A549 (cell line): ENCODE measurements at regions not wholly inside any gene's neighbourhood (a gene's known extent, or its start where the extent isn't known, plus 50 kb on each side); places are given as distances from the start of the nearest gene placed in this dataset.

ENCODE experiments used
- CHD2 ChIP-seq: fragments of 150-350 bp; IDR thresholded peaks from 2 replicates; pipeline ENCODE4 v1.6.1; 2014; ENCODE audit warnings: low read length; ENCODE audit not compliant: partially characterized antibody
- EP300 ChIP-seq, 2 experiments: fragments of >200 bp; sonication (Bioruptor Twin); formaldehyde crosslinking; IDR thresholded peaks; 2 replicates in 1 of 2; 3 replicates in 1 of 2; pipeline ENCODE4 v1.6.1; 2016 to 2017
- ESRRA ChIP-seq: fragments of 150-350 bp; IDR thresholded peaks from 2 replicates; pipeline ENCODE4 v1.6.1; 2014; ENCODE audit warnings: mild to moderate bottlenecking, low read length, borderline replicate concordance
- HOXA7 ChIP-seq: fragments of 250-450 bp; sonication (Bioruptor Pico); IDR thresholded peaks from 2 replicates; pipeline ENCODE4 v1.5.0; 2020; ENCODE audit warnings: mild to moderate bottlenecking, moderate library complexity
- POLR2AphosphoS2 ChIP-seq: conservative IDR thresholded peaks from 2 replicates; pipeline ENCODE4 v1.6.1; 2012; ENCODE audit warnings: low read length, improper control_type of control experiment, inconsistent platforms
- RAD21 ChIP-seq, 2 experiments: fragments of >200 bp in 1 of 2; sonication (Bioruptor Twin) in 1 of 2; formaldehyde crosslinking in 1 of 2; IDR thresholded peaks in 1 of 2; conservative IDR thresholded peaks in 1 of 2; 2 replicates in 1 of 2; 3 replicates in 1 of 2; pipeline ENCODE4 v1.6.1; 2012 to 2018; ENCODE audit warnings: inconsistent platforms in 1 of 2
- ZFP36 ChIP-seq: fragments of 450-650 bp; IDR thresholded peaks from 2 replicates; pipeline ENCODE4 v1.6.1; 2014; ENCODE audit warnings: borderline replicate concordance; ENCODE audit not compliant: partially characterized antibody
- TF ChIP-seq, protein P1 (sequence below): fragments of >200 bp; sonication (Bioruptor Twin); formaldehyde crosslinking; IDR thresholded peaks from 3 replicates; pipeline ENCODE4 v1.5.1; 2016
- TF ChIP-seq, protein P2 (sequence below): fragments of 250-450 bp; sonication (Bioruptor Pico); IDR thresholded peaks from 2 replicates; pipeline ENCODE4 v1.5.0; 2020; ENCODE audit warnings: low read depth, mild to moderate bottlenecking, moderate library complexity
- TF ChIP-seq, protein P3 (sequence below): fragments of 450-650 bp; IDR thresholded peaks from 2 replicates; pipeline ENCODE4 v1.6.1; 2014; ENCODE audit warnings: antibody characterized with exemption

DNA sequence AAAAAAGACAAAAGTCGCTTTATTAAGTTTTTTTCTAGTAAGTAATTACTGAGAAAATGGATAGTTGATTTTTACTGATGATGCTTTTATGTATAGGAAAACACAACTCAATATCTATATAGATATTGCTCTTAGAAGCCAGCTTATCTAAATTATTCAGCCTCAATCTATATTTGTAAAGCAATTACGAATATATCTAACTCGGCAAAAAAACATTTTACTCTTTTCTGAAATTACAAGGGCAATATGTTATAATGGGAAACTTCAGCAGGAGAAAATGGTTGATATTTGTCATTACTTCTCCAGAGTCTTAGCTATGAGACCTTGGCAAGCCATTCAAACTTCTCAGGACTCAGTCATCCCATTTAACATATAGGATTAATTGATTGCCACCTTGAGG lies 228.5 kb downstream of the SLC7A11 start:
- TF ChIP-seq, protein P1, sequence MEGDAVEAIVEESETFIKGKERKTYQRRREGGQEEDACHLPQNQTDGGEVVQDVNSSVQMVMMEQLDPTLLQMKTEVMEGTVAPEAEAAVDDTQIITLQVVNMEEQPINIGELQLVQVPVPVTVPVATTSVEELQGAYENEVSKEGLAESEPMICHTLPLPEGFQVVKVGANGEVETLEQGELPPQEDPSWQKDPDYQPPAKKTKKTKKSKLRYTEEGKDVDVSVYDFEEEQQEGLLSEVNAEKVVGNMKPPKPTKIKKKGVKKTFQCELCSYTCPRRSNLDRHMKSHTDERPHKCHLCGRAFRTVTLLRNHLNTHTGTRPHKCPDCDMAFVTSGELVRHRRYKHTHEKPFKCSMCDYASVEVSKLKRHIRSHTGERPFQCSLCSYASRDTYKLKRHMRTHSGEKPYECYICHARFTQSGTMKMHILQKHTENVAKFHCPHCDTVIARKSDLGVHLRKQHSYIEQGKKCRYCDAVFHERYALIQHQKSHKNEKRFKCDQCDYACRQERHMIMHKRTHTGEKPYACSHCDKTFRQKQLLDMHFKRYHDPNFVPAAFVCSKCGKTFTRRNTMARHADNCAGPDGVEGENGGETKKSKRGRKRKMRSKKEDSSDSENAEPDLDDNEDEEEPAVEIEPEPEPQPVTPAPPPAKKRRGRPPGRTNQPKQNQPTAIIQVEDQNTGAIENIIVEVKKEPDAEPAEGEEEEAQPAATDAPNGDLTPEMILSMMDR = no peak
- TF ChIP-seq ZFP36 (no peak), ESRRA (no peak), EP300 (IDR thresholded peaks at IDR 0.05) (no peak), HOXA7 (CRISPR knock-in tag) (no peak), RAD21 (conservative IDR thresholded peaks at IDR 0.05 in 1 of 2, IDR thresholded peaks at IDR 0.05 in 1 of 2) (no peak), CHD2 (no peak), POLR2AphosphoS2 (no peak)
- TF ChIP-seq, protein P2, sequence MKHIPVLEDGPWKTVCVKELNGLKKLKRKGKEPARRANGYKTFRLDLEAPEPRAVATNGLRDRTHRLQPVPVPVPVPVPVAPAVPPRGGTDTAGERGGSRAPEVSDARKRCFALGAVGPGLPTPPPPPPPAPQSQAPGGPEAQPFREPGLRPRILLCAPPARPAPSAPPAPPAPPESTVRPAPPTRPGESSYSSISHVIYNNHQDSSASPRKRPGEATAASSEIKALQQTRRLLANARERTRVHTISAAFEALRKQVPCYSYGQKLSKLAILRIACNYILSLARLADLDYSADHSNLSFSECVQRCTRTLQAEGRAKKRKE (CRISPR knock-in tag) = no peak
- TF ChIP-seq, protein P3, sequence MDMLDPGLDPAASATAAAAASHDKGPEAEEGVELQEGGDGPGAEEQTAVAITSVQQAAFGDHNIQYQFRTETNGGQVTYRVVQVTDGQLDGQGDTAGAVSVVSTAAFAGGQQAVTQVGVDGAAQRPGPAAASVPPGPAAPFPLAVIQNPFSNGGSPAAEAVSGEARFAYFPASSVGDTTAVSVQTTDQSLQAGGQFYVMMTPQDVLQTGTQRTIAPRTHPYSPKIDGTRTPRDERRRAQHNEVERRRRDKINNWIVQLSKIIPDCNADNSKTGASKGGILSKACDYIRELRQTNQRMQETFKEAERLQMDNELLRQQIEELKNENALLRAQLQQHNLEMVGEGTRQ = no peak
